Breast epithelium (tissue), 4 donors: ENCODE measurements at regions not wholly inside any gene's neighbourhood (a gene's known extent, or its start where the extent isn't known, plus 50 kb on each side); places are given as distances from the start of the nearest gene placed in this dataset.
A peak's percentile ranks its signal among the peaks of the same experiment; 100 is the strongest.

ENCODE experiments used
- DNase-seq, 2 donors: peaks; one replicate each; pipeline ENCODE4 v3.0.0-alpha.2; 2019; ENCODE audit warnings: low spot score in 2 of 2
- H3K27ac ChIP-seq, 2 donors: fragments of 200-600 bp; sonication (generic) in 1 of 2; one replicate each; pipeline ENCODE4 v1.5.1; 2016 to 2019; ENCODE audit warnings: mild to moderate bottlenecking in 1 of 2
- H3K27me3 ChIP-seq, 2 donors: fragments of 200-600 bp; sonication (generic) in 1 of 2; one replicate each; pipeline versions ENCODE4 v1.5.1 to v1.6.0; 2017 to 2019; ENCODE audit warnings: control low read depth in 1 of 2, mild to moderate bottlenecking in 1 of 2
- H3K36me3 ChIP-seq: fragments of 200-600 bp; one replicate; pipeline ENCODE4 v1.5.1; 2019
- H3K4me1 ChIP-seq, 2 donors: fragments of 200-600 bp; sonication (generic); one replicate each; pipeline ENCODE4 v1.5.1; 2016 to 2019; ENCODE audit warnings: control low read depth in 1 of 2
- H3K4me3 ChIP-seq, 3 donors: fragments of 200-600 bp; sonication (generic); 1 replicate in 2 of 3; 2 replicates in 1 of 3; pipeline ENCODE4 v1.5.1; 2016 to 2019; ENCODE audit warnings: mild to moderate bottlenecking in 3 of 3, moderate library complexity in 2 of 3
- H3K9me3 ChIP-seq, 2 donors: fragments of 200-600 bp; sonication (generic) in 1 of 2; one replicate each; pipeline ENCODE4 v1.5.1; 2016 to 2019; ENCODE audit warnings: control low read depth in 1 of 2
- CTCF ChIP-seq, 3 donors: fragments of 450-650 bp; IDR thresholded peaks; one replicate each; pipeline ENCODE4 v1.5.1; 2016 to 2017; ENCODE audit warnings: antibody characterized with exemption in 3 of 3, mild to moderate bottlenecking in 3 of 3, moderate library complexity in 3 of 3
- POLR2A ChIP-seq: fragments of 450-650 bp; IDR thresholded peaks from one replicate; pipeline ENCODE4 v1.6.1; 2016; ENCODE audit warnings: antibody characterized with exemption, mild to moderate bottlenecking, moderate library complexity
- POLR2AphosphoS5 ChIP-seq, 3 donors: sonication (generic); formaldehyde crosslinking; IDR thresholded peaks; one replicate each; pipeline ENCODE4 v1.6.1; 2017; ENCODE audit warnings: antibody characterized with exemption in 3 of 3
- intact Hi-C: fragments of 100-400 bp; cut with DNase I; formaldehyde crosslinking; loops from one replicate; pipeline ENCODE4 v1.15.1; 2023; ENCODE audit warnings: low total_unique reads

- no peaks in the 10 kb centered on the region for H3K36me3 ChIP-seq
- intact Hi-C loops: loop anchor here (2.0 kb wide), 1 partner anchor 21 kb away; no protein-coding TSS in a partner anchor
- DNase-seq: no peak
- no peak overlapping the region for H3K27ac ChIP-seq
- no peaks in the 10 kb centered on the region for H3K9me3 ChIP-seq
- no peaks in the 10 kb centered on the region for H3K27me3 ChIP-seq
- no peak for TF ChIP-seq CTCF (IDR thresholded peaks at IDR 0.05)
- TF ChIP-seq POLR2AphosphoS5 (IDR thresholded peaks at IDR 0.05): no peak
- no peak for TF ChIP-seq POLR2A
- no peaks in the 10 kb centered on the region for H3K4me1 ChIP-seq
- no peak overlapping the region for H3K4me3 ChIP-seq
Measured at GRCh38 chr4:54937501-54937900, 187.9 kb downstream of the KDR start.

GRCh38 chr4:54933579-54933978 lies 191.8 kb downstream of the KDR start:
- TF ChIP-seq POLR2AphosphoS5 (IDR thresholded peaks at IDR 0.05) (no peak), CTCF (IDR thresholded peaks at IDR 0.05) (no peak), POLR2A (no peak)
- H3K36me3 ChIP-seq: no peaks in the 10 kb centered on the region
- H3K27me3 ChIP-seq: no peaks in the 10 kb centered on the region
- intact Hi-C loops: no loop called here
- no peak for DNase-seq
- peaks cover 0 to 3% of the 10 kb centered on the region in 2 donors for H3K4me1 ChIP-seq
- H3K27ac ChIP-seq: no peak overlapping the region
- no peaks in the 10 kb centered on the region for H3K9me3 ChIP-seq
- H3K4me3 ChIP-seq: no peak overlapping the region

- intact Hi-C loops: no loop called here
- Histone ChIP-seq H3K4me3 (no peak overlapping the region), H3K27ac (no peak overlapping the region), H3K36me3 (no peaks in the 10 kb centered on the region), H3K9me3 (peaks cover 0 to 3% of the 10 kb centered on the region in 2 donors), H3K4me1 (peaks cover 0 to 3% of the 10 kb centered on the region in 2 donors), H3K27me3 (no peaks in the 10 kb centered on the region)
- DNase-seq: no peak
- TF ChIP-seq CTCF (IDR thresholded peaks at IDR 0.05) (no peak), POLR2AphosphoS5 (IDR thresholded peaks at IDR 0.05) (no peak), POLR2A (no peak)
Measured at GRCh38 chr4:54930226-54930625, 195.2 kb downstream of the KDR start.

- H3K27ac ChIP-seq: peak overlapping the region in 1 of 2 donors; percentile 43
- peaks cover 0 to 3% of the 10 kb centered on the region in 2 donors for H3K4me1 ChIP-seq
- intact Hi-C loops: no loop called here
- DNase-seq: no peak
- TF ChIP-seq CTCF (IDR thresholded peaks at IDR 0.05) (no peak), POLR2AphosphoS5 (IDR thresholded peaks at IDR 0.05) (no peak), POLR2A (no peak)
- peaks cover 5 to 9% of the 10 kb centered on the region in 2 donors for H3K9me3 ChIP-seq
- H3K4me3 ChIP-seq: no peak overlapping the region
- no peaks in the 10 kb centered on the region for H3K36me3 ChIP-seq
- no peaks in the 10 kb centered on the region for H3K27me3 ChIP-seq
Measured at GRCh38 chr4:54929459-54929858, 195.9 kb downstream of the KDR start.

- no peak for TF ChIP-seq POLR2A
- no peak for TF ChIP-seq POLR2AphosphoS5 (IDR thresholded peaks at IDR 0.05)
- no peak for TF ChIP-seq CTCF (IDR thresholded peaks at IDR 0.05)
- peaks cover 8 to 16% of the 10 kb centered on the region in 2 donors for H3K9me3 ChIP-seq
- intact Hi-C loops: no loop called here
- no peak for DNase-seq
- no peak overlapping the region for H3K27ac ChIP-seq
- H3K36me3 ChIP-seq: no peaks in the 10 kb centered on the region
- peaks cover 0 to 3% of the 10 kb centered on the region in 2 donors for H3K4me1 ChIP-seq
- no peaks in the 10 kb centered on the region for H3K27me3 ChIP-seq
- H3K4me3 ChIP-seq: no peak overlapping the region
Measured at GRCh38 chr4:54924891-54925290, 200.5 kb downstream of the KDR start.
